Effector memory CD8-positive, alpha-beta T cell (primary cell): ENCODE measurements at regions not wholly inside any gene's neighbourhood (a gene's known extent, or its start where the extent isn't known, plus 50 kb on each side); places are given as distances from the start of the nearest gene placed in this dataset.

Experiments used
- ATAC-seq: fragments of 150-1000 bp; cut with Tn5 transposase; replicated peaks from 2 replicates; pipeline ENCODE4 v1.10.0; 2021; ENCODE audit warnings: mild to moderate bottlenecking, moderate library complexity
- DNase-seq, 3 experiments: peaks; one replicate each; pipeline ENCODE4 v3.0.0; 2021
- H3K27ac Mint-ChIP-seq, 2 donors: one replicate each; pipeline ENCODE4 v1.8.0; 2022; ENCODE audit warnings: mild to moderate bottlenecking in 2 of 2, mixed read lengths in 2 of 2, moderate library complexity in 2 of 2
- H3K27me3 Mint-ChIP-seq, 2 donors: one replicate each; pipeline ENCODE4 v1.8.0; 2022; ENCODE audit warnings: mixed read lengths in 2 of 2
- H3K36me3 Mint-ChIP-seq: one replicate; pipeline ENCODE4 v1.8.0; 2022; ENCODE audit warnings: mild to moderate bottlenecking, moderate library complexity, mixed read lengths; ENCODE audit not compliant: insufficient read depth
- H3K4me1 Mint-ChIP-seq, 2 donors: one replicate each; pipeline ENCODE4 v1.8.0; 2022; ENCODE audit warnings: low read depth in 2 of 2, mixed read lengths in 2 of 2
- H3K4me3 Mint-ChIP-seq, 2 donors: one replicate each; pipeline ENCODE4 v1.8.0; 2022; ENCODE audit warnings: mild to moderate bottlenecking in 2 of 2, mixed read lengths in 2 of 2, moderate library complexity in 2 of 2
- H3K9me3 Mint-ChIP-seq, 2 donors: one replicate each; pipeline ENCODE4 v1.8.0; 2022; ENCODE audit warnings: mixed read lengths in 2 of 2

DNA sequence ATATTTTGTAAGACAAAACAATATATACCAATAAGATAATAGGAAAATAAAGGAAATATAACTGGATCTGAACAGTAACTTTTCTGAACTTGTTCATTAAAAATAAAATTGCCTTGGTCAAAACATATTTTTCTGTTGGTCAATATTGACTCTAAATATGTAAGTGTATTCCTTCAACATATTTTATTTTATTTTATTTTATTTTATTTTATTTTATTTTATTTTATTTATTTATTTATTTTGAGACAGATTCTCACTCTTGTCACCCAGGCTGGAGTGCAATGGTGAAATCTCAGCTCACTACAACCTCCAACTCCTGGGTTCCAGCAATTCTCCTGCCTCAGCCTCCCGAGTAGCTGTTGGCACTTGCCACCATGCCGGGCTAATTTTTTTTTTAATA, 571.0 kb downstream of the NR2F1-AS1 start:
- DNase-seq (no peak), ATAC-seq (no peak)
- no peaks in the 10 kb centered on the region for H3K27me3 Mint-ChIP-seq
- H3K27ac Mint-ChIP-seq: no peak overlapping the region
- no peak overlapping the region for H3K4me3 Mint-ChIP-seq
- H3K4me1 Mint-ChIP-seq: no peaks in the 10 kb centered on the region
- H3K36me3 Mint-ChIP-seq: no peaks in the 10 kb centered on the region
- H3K9me3 Mint-ChIP-seq: peaks cover 0 to 3% of the 10 kb centered on the region in 2 donors

DNA sequence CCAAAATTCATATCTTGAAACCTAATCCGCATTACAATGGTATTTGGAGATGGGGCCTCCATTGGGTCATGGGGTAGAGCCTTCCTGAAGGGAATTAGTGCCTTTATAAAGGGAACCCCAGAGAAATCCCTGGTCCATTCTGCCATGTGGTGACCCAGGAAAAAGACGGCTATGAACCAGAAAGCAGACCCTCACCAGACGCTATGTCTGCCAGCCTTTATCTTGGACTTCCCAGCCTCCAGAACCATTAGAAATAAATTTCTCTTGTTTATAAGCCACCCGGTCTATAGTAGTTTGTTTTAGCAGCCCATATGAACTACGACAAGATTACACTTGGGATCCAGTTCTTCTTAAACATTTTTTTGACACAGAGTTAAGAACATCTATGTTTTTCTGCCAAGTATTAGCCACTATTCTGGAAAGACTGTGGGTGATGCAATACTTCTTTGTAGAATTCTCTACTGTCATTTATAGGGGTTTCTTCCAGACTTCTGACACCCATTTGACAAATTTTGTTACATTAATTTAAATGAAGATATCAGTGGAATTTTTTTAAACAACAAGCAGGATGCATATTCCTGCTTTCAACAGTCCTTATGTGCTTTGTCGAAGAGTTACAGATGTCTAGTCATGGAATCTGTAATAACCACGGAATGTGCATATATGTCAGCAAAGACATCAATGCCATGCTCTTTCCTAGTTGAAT, 572.4 kb downstream of the NR2F1-AS1 start:
- H3K4me1 Mint-ChIP-seq: no peaks in the 10 kb centered on the region
- H3K4me3 Mint-ChIP-seq: no peak overlapping the region
- no peaks in the 10 kb centered on the region for H3K27me3 Mint-ChIP-seq
- H3K36me3 Mint-ChIP-seq: no peaks in the 10 kb centered on the region
- ATAC-seq: no peak
- no peak for DNase-seq
- H3K27ac Mint-ChIP-seq: no peak overlapping the region
- no peaks in the 10 kb centered on the region for H3K9me3 Mint-ChIP-seq

DNA sequence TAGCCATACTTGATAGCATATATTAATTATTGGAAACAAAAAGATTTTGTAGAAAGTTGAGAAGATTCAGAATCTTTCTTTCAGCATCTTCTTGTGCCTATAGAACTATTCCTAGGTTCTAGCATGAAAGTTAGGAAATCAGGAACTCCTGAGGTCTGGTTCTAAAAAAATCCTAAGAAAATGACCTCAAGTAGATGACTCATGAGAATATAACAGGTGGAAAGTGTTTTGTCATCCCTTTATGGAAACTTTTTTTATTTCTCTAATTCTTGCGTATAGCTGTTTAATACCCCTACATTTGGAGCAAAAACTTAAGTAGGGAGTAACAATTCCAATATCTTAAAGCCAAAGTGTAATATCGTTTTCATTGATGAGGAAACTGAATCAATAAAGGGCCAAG, 574.1 kb downstream of the NR2F1-AS1 start:
- Mint-ChIP-seq H3K27ac (no peak overlapping the region), H3K27me3 (no peaks in the 10 kb centered on the region), H3K4me1 (no peaks in the 10 kb centered on the region), H3K9me3 (no peaks in the 10 kb centered on the region), H3K36me3 (no peaks in the 10 kb centered on the region), H3K4me3 (no peak overlapping the region)
- no peak for DNase-seq
- no peak for ATAC-seq

DNA sequence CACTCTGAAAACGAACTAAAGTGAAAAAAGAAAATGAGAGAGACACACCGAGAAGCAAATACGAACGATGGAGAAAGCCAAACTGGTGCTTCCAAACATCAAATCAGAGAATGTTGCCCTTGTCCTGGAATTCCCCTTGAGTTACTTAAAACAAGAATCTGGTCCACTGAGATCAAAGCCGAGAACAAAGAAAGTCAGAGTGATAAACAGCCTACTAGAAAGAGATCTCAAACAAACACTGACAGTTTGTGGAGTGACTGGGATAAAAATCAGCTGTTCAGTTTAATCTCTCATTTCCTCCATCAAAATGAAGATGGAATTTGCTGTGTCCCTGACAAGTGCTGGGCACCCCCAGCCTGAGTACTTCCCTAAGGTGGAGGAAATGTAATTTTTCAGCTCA, 582.6 kb downstream of the NR2F1-AS1 start:
- no peak overlapping the region for H3K4me3 Mint-ChIP-seq
- H3K4me1 Mint-ChIP-seq: no peaks in the 10 kb centered on the region
- ATAC-seq: no peak
- H3K36me3 Mint-ChIP-seq: no peaks in the 10 kb centered on the region
- DNase-seq: no peak
- H3K9me3 Mint-ChIP-seq: peaks cover 10 to 13% of the 10 kb centered on the region in 2 donors
- no peaks in the 10 kb centered on the region for H3K27me3 Mint-ChIP-seq
- no peak overlapping the region for H3K27ac Mint-ChIP-seq

DNA sequence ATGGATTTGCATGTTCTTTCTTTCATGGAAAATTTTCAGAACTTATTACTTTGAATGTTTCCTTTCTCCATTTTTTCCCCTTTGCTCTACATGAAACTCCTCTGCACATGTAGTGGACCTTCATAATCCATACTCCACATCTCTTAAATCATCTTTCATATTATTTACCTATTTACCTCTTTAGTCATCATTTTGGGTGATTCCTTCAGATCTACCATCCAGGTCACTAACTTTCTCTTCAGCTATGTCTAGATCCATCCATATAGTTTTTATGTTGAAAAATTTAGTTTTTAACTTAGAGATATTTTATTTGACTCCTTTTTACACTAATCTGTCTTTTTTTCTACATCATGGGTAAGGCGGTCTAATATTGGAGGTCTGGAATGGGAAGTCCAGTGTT, 586.6 kb downstream of the NR2F1-AS1 start:
- Mint-ChIP-seq H3K9me3 (peaks cover 4 to 8% of the 10 kb centered on the region in 2 donors), H3K27ac (no peak overlapping the region), H3K4me1 (no peaks in the 10 kb centered on the region), H3K4me3 (no peak overlapping the region), H3K27me3 (no peaks in the 10 kb centered on the region), H3K36me3 (peaks cover 3% of the 10 kb centered on the region)
- DNase-seq (no peak), ATAC-seq (no peak)

DNA sequence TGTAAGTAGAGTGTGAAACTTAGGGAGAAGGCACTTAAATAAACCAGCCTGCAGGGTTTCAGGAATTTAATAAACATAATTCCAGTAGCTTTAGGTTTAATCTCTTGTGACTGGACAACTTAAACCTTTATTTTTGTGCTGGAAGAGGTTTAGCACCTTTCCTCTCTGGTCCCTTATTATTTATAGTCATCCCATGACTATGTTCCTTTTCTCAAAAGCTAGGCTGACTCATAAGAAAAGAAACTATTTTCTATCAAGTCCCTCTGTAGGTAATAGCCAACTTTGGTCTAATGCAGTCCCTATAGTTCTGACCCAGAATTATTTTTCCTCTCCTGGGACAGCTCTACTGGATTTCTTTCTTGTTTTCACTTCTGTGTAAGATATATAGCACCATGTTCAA, 588.9 kb downstream of the NR2F1-AS1 start:
- Mint-ChIP-seq H3K4me1 (no peaks in the 10 kb centered on the region), H3K27ac (no peak overlapping the region), H3K9me3 (peaks cover 0 to 3% of the 10 kb centered on the region in 2 donors), H3K27me3 (no peaks in the 10 kb centered on the region), H3K4me3 (no peak overlapping the region), H3K36me3 (peaks cover 3% of the 10 kb centered on the region)
- ATAC-seq: no peak
- DNase-seq: no peak

DNA sequence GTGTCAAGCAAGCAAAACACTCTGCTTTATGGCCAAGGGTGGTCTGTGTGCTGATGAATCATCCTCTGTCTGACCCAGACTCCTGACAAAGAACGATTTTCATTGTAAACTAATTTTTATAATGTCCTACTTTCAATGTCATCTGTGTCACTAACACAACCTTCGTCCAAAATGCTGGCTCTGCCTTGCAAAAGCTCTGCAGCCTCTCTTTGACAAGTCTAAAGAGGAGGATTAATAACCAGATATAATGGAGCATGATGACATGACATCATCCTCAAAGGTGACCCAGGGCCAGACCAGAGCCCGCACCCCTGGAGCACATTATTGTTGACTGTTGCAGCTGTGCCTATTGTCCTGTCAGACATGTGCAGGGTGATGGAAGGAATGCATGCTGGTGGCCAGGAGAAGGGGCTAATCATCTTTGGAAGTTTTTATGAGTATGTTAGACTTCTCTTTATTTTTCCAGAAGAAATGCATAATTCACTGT, 589.4 kb downstream of the NR2F1-AS1 start:
- ATAC-seq: no peak
- Mint-ChIP-seq H3K36me3 (peaks cover 3% of the 10 kb centered on the region), H3K9me3 (peaks cover 0 to 3% of the 10 kb centered on the region in 2 donors), H3K27ac (no peak overlapping the region), H3K4me1 (no peaks in the 10 kb centered on the region), H3K4me3 (no peak overlapping the region), H3K27me3 (no peaks in the 10 kb centered on the region)
- DNase-seq: no peak

DNA sequence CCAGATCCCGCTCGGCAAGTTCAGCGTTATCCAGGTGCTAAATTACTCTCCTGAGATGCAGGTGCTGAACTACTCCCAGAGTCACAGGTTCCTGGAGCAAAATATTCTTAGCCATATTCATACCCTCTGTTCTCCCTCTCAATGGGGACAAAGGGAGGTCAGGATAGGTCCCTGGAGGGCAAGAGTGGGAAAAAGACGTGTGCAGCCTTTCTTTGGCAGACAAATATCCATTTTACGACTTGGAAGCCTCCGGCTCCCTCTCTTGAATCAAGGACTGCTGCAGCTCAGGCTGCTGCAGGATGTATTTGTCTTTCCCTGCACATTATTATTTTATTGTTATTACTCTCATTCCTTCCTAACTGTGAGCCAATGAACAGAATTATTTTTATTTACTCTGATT, 590.2 kb downstream of the NR2F1-AS1 start:
- no peak overlapping the region for H3K27ac Mint-ChIP-seq
- H3K27me3 Mint-ChIP-seq: no peaks in the 10 kb centered on the region
- peaks cover 0 to 3% of the 10 kb centered on the region in 2 donors for H3K9me3 Mint-ChIP-seq
- H3K4me1 Mint-ChIP-seq: no peaks in the 10 kb centered on the region
- H3K4me3 Mint-ChIP-seq: no peak overlapping the region
- peaks cover 3% of the 10 kb centered on the region for H3K36me3 Mint-ChIP-seq
- ATAC-seq (no peak), DNase-seq (no peak)

DNA sequence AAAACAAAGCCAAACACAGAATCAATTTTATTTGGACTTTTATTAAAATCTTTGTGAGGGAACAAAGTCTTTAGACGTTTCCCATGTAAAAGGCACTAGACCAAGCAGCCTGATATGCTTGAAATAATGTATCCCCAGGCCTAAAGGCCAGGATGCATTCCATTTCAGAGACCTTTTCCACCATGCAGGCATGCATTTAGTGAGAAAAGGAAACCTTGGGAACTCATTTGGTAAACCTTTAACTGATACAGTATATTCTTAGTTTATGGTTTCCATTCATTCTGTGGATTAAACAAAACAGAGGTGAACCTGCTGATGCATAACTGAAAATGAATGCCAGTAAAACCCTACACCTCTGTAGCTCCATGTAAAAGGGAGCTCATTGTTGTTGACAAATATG, 600.0 kb downstream of the NR2F1-AS1 start:
- H3K9me3 Mint-ChIP-seq: peaks cover 3 to 6% of the 10 kb centered on the region in 2 donors
- no peaks in the 10 kb centered on the region for H3K36me3 Mint-ChIP-seq
- no peak overlapping the region for H3K4me3 Mint-ChIP-seq
- no peak overlapping the region for H3K27ac Mint-ChIP-seq
- no peaks in the 10 kb centered on the region for H3K27me3 Mint-ChIP-seq
- DNase-seq: no peak
- no peak for ATAC-seq
- no peaks in the 10 kb centered on the region for H3K4me1 Mint-ChIP-seq

DNA sequence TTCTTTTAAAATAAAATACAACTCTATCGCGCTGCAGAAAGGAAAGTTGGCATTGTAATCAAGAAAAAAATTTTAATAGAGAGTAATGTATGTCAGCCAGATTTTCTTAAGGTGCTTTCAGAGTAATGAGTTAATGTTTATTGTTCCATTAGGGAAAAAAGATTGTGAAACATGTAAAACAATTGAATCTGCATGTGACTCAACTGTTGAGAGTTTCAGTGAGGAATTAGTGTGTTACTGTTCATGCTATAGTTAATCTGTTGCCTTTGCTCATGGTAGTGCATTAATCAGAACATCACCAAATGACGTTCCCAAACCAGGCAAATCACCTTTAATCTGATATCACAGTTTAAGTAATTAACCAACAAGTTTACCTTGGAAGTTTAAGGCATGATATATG, 600.5 kb downstream of the NR2F1-AS1 start:
- DNase-seq: no peak
- no peaks in the 10 kb centered on the region for H3K27me3 Mint-ChIP-seq
- H3K27ac Mint-ChIP-seq: no peak overlapping the region
- no peaks in the 10 kb centered on the region for H3K36me3 Mint-ChIP-seq
- H3K4me1 Mint-ChIP-seq: no peaks in the 10 kb centered on the region
- no peak for ATAC-seq
- no peak overlapping the region for H3K4me3 Mint-ChIP-seq
- H3K9me3 Mint-ChIP-seq: peaks cover 3 to 6% of the 10 kb centered on the region in 2 donors

DNA sequence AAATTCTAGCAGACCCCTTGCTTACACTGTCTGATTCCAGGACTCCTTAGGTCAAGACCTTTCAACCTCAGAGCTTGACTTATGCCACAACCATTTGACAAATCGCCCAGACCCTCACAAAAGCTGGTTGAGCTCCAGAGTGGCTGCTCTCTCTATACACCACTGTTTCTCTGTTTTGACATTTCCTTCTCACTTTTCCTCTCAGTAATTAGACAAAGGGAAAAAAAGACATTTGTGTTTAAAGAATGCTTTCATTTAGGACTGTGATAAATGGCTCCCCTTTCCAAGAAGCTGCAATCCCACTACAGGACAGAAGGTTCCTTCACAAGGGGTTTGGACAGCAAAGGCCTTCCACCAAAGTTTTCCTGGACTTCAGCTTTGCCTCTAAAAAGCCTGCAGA, 601.3 kb downstream of the NR2F1-AS1 start:
- H3K4me1 Mint-ChIP-seq: no peaks in the 10 kb centered on the region
- no peaks in the 10 kb centered on the region for H3K36me3 Mint-ChIP-seq
- no peak overlapping the region for H3K4me3 Mint-ChIP-seq
- H3K9me3 Mint-ChIP-seq: peaks cover 3 to 6% of the 10 kb centered on the region in 2 donors
- ATAC-seq (no peak), DNase-seq (no peak)
- H3K27me3 Mint-ChIP-seq: no peaks in the 10 kb centered on the region
- H3K27ac Mint-ChIP-seq: no peak overlapping the region

DNA sequence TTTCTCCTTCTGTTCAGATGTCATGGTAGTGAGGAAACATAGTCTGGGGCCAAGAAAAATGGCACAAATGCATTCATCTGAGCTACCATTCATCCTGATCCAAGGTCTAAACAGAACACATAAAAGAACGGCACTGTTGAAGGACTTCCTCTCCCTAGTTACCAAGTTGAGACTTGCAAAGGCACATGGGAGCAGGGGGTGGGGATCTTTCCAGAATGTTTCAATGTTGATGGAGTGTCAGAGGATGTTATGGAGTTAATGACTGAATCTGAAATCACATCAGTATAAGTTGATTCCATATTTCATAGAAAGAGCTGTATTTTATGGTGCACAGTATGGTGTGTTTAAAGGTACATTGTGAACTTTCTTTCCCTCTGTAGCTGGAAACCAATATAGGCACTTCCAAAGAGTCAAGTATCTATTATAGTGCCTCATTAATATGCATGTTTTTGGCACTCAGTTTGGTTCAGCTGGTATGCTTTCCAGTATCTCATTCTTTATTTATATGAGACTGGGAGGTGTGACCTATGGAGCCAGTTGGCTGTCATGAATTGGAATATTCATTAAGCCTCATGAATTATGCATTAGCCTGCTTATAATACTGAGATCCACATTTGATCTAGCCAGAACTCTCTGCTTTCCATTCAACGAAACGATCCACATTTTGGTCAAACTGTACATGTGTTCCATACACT, 603.0 kb downstream of the NR2F1-AS1 start:
- Mint-ChIP-seq H3K9me3 (peaks cover 3 to 4% of the 10 kb centered on the region in 2 donors), H3K4me3 (no peak overlapping the region), H3K4me1 (no peaks in the 10 kb centered on the region), H3K36me3 (no peaks in the 10 kb centered on the region), H3K27me3 (no peaks in the 10 kb centered on the region), H3K27ac (no peak overlapping the region)
- DNase-seq (no peak), ATAC-seq (no peak)

DNA sequence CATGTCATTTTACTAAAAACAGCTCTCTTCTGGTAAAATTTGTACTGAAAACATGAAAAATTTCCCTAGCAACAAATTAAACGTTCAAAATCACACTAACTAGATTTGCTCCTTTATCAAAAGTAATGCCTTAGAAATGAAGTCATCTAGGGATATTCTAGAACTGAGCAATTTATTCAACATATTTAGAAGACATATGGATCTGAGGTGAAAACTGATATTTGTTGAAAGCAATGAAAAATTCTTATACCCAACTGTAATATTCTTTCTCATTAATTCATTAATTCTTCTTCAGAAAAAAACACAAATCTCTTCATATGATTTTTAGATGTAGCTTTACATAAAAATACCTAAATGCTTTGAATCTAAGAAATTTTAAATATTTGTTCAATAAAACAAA, 604.9 kb downstream of the NR2F1-AS1 start:
- Mint-ChIP-seq H3K27me3 (no peaks in the 10 kb centered on the region), H3K4me3 (no peak overlapping the region), H3K4me1 (no peaks in the 10 kb centered on the region), H3K27ac (no peak overlapping the region), H3K36me3 (no peaks in the 10 kb centered on the region), H3K9me3 (peaks cover 0 to 3% of the 10 kb centered on the region in 2 donors)
- DNase-seq: no peak
- ATAC-seq: no peak

DNA sequence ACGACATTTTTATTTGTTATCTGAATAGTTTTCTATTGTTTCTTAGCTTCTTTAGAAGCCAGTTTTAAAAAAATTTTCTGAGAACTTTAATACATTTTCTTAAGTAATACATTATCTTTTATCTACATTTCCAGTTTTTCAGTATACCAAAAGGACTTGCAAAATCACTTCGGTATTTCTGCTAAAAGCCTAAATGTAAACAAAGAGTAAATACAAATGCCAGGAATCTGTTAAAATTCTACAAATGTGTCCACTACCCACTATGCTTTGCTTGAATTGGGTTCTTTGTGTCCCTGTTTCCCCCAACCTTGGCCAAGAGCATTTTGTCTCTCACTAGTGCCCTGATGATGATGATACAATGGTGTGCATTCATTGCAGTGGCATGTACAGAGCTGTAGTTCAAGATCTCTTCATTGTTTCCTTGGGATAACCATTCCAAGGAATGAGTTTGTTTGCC, 611.2 kb downstream of the NR2F1-AS1 start:
- Mint-ChIP-seq H3K4me3 (no peak overlapping the region), H3K27ac (no peak overlapping the region), H3K27me3 (no peaks in the 10 kb centered on the region), H3K36me3 (no peaks in the 10 kb centered on the region), H3K9me3 (peaks cover 0 to 4% of the 10 kb centered on the region in 2 donors), H3K4me1 (no peaks in the 10 kb centered on the region)
- ATAC-seq: no peak
- no peak for DNase-seq
